ENCODE measurements at regions not wholly inside any gene's neighbourhood (a gene's known extent, or its start where the extent isn't known, plus 50 kb on each side); places are given as distances from the start of the nearest gene placed in this dataset.

DNA sequence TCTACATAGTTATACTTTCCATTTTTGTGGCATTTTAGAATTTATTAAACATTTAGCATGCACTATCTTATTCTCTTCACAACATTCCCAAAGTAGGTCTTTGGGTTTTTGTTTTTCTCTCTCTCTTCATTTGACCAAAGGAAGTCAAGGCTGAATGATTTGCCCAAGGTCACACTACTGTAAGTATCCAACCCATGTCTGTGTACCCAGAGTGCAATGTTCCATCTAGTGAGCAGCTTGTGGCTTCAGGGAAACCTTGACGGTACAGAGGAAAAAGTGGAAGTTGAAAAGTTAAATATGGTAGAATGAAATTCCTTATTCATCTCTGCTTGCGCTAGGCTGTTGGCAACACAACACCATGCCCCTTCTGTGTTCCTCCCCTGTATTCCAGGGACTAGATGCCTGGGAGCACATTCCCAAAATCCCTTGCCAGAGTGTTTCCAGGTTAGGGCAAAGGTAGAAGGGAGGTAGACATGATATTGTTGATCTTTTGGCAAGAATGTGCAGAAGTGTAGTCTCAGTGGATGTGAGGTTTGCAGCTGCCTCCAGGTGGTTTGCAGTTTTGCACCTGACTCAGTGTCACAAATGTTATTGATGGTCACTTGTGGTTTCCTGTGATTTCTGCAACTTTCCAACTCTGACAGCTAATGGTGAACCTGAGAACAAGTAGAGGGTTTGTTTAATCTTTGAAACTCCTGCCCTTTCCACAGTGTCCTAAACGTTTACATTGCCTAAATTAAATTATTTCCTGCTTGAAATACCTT is 196.7 kb downstream of the RMST start:
- DNase-seq (ENCODE audit: low read depth) = no peak
- no peak for TF ChIP-seq CTCF (conservative IDR thresholded peaks at IDR 0.05; ENCODE audit: low read depth, low read length)
- no peak overlapping the region for H3K4me3 ChIP-seq (ENCODE audit: low read depth, low read length)

DNA sequence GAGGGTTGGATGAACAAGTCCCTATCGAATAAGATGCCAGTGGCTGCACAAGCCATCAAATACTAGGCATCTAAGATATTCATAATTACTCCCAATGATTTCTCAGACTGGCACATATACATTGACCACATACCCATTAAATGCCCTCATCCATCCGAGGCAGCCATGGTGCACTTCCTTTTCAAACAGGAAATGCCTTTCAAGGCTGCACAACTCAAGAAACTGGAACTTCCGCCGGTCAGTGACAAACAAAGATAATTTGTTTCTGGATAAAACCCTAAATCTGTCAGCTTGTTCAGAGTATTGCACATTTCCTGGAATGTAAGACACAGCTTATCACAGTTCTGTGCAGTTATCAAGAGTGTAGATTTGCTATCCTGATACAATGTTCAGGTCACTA is 203.7 kb downstream of the RMST start:
- no peak overlapping the region for H3K4me3 ChIP-seq (ENCODE audit: low read depth, low read length)
- no peak for DNase-seq (ENCODE audit: low read depth)
- no peak for TF ChIP-seq CTCF (conservative IDR thresholded peaks at IDR 0.05; ENCODE audit: low read depth, low read length)

DNA sequence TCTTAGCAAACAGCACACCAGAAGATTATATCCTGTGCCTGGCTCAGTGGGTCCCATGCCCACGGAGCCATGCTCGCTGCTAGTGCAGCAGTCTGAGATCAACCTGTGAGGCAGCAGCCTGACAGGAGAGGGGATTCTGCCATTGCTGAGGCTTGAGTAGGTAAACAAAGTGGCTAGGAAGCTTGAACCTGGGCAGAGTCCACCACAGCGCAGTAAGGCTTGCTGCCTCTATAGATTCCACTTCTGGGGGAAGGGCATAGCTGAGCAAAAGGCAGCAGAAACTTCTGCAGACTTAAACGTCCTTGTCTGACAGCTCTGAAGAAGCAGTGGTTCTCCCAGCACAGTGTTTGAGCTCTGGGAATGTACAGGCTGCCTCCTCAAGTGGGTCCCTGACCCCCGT is 210.3 kb downstream of the RMST start:
- TF ChIP-seq CTCF (conservative IDR thresholded peaks at IDR 0.05; ENCODE audit: low read depth, low read length) = no peak
- DNase-seq (ENCODE audit: low read depth) = no peak
- no peak overlapping the region for H3K4me3 ChIP-seq (ENCODE audit: low read depth, low read length)

GRCh38 chr12:97680751-97681150 is 218.1 kb downstream of the RMST start:
- no peak for TF ChIP-seq CTCF (conservative IDR thresholded peaks at IDR 0.05; ENCODE audit: low read depth, low read length)
- H3K4me3 ChIP-seq (ENCODE audit: low read depth, low read length) = no peak overlapping the region
- DNase-seq (ENCODE audit: low read depth) = no peak

GRCh38 chr12:97681612-97682504 is 219.3 kb downstream of the RMST start:
- no peak for DNase-seq (ENCODE audit: low read depth)
- no peak overlapping the region for H3K4me3 ChIP-seq (ENCODE audit: low read depth, low read length)
- TF ChIP-seq CTCF (conservative IDR thresholded peaks at IDR 0.05; ENCODE audit: low read depth, low read length) = no peak

DNA sequence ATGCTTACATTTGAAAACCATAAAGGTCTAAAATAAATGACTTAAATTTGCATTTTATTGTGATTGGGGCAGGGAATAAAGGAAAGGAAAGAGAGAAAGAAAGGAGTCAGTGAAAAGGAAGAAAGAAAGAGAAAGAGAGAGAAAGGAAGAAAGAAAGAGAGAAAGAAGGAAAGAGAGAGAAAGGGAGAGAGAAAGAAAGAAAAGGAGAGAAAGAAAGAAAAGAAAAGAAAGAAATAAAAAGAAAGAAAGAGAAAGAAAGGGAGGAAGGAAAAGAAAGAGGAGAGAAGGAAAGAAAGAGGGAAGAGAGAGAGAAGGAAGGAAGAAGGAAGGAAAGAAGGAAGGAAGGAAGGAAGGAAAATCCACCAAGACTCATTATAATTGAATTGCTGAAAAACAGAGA is 222.8 kb downstream of the RMST start:
- no peak overlapping the region for H3K4me3 ChIP-seq (ENCODE audit: low read depth, low read length)
- DNase-seq (ENCODE audit: low read depth) = no peak
- TF ChIP-seq CTCF (conservative IDR thresholded peaks at IDR 0.05; ENCODE audit: low read depth, low read length) = no peak

Measured in epithelial cell of proximal tubule (primary cell).